HL-60 (cell line): ENCODE measurements at regions not wholly inside any gene's neighbourhood (a gene's known extent, or its start where the extent isn't known, plus 50 kb on each side); places are given as distances from the start of the nearest gene placed in this dataset.

Source experiments
- DNase-seq, 2 experiments: peaks; one replicate each; pipeline ENCODE4 v3.0.0-alpha.2; 2010 to 2020; ENCODE audit warnings: low read depth in 1 of 2, low spot score in 1 of 2
- H3K27ac ChIP-seq: fragments of 250-450 bp; sonication (Bioruptor Pico); replicated peaks from 2 replicates; pipeline ENCODE4 v1.5.1; 2020; ENCODE audit warnings: mild to moderate bottlenecking, moderate library complexity
- H3K27me3 ChIP-seq: fragments of 250-450 bp; sonication (Bioruptor Pico); 2 replicates; pipeline ENCODE4 v1.5.1; 2021; ENCODE audit warnings: mild to moderate bottlenecking, moderate library complexity; ENCODE audit not compliant: insufficient read depth, poor library complexity, severe bottlenecking
- H3K4me3 ChIP-seq: replicated peaks from 2 replicates; pipeline ENCODE4 v1.5.1; 2011; ENCODE audit warnings: mild to moderate bottlenecking, control low read depth, low read length; ENCODE audit not compliant: insufficient read depth
- CTCF ChIP-seq: IDR thresholded peaks from one replicate; pipeline ENCODE4 v1.5.1; 2011; ENCODE audit warnings: low read length, control low read depth, inconsistent platforms; ENCODE audit not compliant: insufficient read depth
- GABPA ChIP-seq: IDR thresholded peaks from 2 replicates; pipeline ENCODE4 v1.6.1; 2012; ENCODE audit warnings: low read depth
- POLR2AphosphoS5 ChIP-seq: IDR thresholded peaks from 2 replicates; pipeline ENCODE4 v1.6.1; 2012; ENCODE audit warnings: low read depth
- SPI1 ChIP-seq: IDR thresholded peaks from 2 replicates; pipeline ENCODE4 v1.6.1; 2012; ENCODE audit warnings: low read depth, mild to moderate bottlenecking, borderline replicate concordance
- TF ChIP-seq, protein P1 (sequence below): IDR thresholded peaks from 2 replicates; pipeline ENCODE4 v1.6.1; 2012; ENCODE audit warnings: low read depth; ENCODE audit not compliant: insufficient replicate concordance

DNA sequence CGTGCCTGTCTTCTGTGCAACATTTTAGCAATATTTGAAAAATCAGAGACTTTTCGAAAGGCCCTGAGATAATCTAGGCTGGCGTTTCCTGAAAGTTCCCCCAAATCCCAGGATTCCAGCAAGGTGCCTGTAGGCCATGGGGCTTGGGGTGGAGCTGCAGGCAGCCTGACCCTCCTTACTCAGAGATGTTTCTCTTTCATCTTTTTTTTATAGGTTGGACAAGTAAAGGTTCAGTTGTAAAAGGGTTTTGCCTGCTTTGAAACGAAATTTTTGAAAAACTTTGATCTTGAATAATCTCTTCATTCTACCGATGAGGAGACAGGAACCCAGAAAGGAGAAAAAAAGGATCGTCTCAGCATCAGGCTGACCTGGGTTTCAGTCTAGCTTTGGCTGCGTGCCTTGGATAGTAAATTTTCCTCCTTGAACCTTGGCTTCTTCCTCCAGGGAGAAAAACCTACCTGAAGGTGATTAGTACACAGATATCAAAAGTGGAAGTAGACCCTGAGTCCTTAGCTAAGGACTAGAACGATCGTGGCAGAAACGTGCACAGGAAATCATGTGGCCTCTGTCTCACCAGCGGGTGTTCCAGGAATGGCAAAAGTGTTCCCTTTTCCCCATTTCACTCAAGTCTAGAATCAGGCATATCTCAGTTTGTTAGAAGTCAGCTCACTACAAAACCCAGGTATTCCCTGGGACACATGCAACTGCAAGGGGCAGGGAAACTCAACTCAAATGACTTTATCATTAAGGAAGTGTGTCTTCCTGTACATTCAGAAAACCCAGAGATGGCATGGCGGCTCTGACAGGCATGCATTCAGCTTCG lies 128.2 kb upstream of the PTPN1 start:
- H3K27ac ChIP-seq, result peak overlapping the region; percentile 44
- no peaks in the 10 kb centered on the region for H3K27me3 ChIP-seq
- TF ChIP-seq POLR2AphosphoS5 (no peak), SPI1 (peak; percentile 26; the same call in 1 of the 2 replicates), CTCF (no peak), GABPA (no peak)
- TF ChIP-seq, protein P1, sequence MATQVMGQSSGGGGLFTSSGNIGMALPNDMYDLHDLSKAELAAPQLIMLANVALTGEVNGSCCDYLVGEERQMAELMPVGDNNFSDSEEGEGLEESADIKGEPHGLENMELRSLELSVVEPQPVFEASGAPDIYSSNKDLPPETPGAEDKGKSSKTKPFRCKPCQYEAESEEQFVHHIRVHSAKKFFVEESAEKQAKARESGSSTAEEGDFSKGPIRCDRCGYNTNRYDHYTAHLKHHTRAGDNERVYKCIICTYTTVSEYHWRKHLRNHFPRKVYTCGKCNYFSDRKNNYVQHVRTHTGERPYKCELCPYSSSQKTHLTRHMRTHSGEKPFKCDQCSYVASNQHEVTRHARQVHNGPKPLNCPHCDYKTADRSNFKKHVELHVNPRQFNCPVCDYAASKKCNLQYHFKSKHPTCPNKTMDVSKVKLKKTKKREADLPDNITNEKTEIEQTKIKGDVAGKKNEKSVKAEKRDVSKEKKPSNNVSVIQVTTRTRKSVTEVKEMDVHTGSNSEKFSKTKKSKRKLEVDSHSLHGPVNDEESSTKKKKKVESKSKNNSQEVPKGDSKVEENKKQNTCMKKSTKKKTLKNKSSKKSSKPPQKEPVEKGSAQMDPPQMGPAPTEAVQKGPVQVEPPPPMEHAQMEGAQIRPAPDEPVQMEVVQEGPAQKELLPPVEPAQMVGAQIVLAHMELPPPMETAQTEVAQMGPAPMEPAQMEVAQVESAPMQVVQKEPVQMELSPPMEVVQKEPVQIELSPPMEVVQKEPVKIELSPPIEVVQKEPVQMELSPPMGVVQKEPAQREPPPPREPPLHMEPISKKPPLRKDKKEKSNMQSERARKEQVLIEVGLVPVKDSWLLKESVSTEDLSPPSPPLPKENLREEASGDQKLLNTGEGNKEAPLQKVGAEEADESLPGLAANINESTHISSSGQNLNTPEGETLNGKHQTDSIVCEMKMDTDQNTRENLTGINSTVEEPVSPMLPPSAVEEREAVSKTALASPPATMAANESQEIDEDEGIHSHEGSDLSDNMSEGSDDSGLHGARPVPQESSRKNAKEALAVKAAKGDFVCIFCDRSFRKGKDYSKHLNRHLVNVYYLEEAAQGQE, result no peak
- H3K4me3 ChIP-seq, result no peak overlapping the region
- peak in 1 of 2 experiments; percentile 62 for DNase-seq

- Histone ChIP-seq H3K27me3 (no peaks in the 10 kb centered on the region), H3K27ac (no peak overlapping the region), H3K4me3 (no peak overlapping the region)
- no peak for DNase-seq
- TF ChIP-seq GABPA (no peak), CTCF (no peak), POLR2AphosphoS5 (no peak), SPI1 (no peak)
- TF ChIP-seq, protein P1, result no peak
Measured at GRCh38 chr20:50385733-50386640, 124.2 kb upstream of the PTPN1 start.

DNA sequence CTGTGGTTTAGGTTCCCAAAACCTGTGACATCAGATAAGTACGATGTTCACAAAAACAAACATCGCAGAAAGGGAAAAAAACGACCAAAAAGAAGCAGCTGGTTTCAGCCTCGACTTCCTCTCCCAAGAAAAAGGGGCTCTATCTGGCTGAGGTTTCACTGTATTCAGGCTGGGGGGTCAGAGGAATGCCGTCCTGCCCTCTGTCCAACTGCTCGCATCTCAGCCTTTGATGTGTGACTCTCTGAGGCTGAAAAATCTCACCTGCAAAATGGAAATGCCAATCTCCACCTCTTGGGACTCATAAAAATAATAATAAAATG lies 123.6 kb upstream of the PTPN1 start:
- H3K4me3 ChIP-seq, result no peak overlapping the region
- no peaks in the 10 kb centered on the region for H3K27me3 ChIP-seq
- TF ChIP-seq GABPA (no peak), SPI1 (no peak), CTCF (no peak), POLR2AphosphoS5 (no peak)
- TF ChIP-seq, protein P1, result no peak
- H3K27ac ChIP-seq, result no peak overlapping the region
- no peak for DNase-seq
